ENCODE measurements at regions not wholly inside any gene's neighbourhood (a gene's known extent, or its start where the extent isn't known, plus 50 kb on each side); places are given as distances from the start of the nearest gene placed in this dataset.

DNA sequence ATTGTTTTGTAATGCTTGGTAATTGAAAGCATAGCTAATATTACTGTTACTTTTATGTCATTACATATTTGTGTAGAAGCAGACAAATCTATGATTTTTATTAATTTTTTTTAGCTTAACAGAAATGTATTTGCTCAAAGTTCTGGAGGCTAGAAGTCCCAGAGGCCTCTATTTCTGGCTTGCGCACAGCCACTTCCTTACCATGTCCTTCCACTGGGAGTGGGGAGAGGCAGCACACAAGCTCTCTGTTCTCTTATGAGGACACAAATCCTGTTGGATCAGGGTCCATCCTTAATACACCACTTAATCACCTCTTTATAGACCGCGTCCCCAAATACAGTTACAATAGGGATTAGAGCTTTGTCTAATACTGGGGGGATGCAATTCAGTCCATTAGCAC lies 1061.4 kb downstream of the OTOL1 start:
- intact Hi-C loops (cut with micrococcal nuclease) (no loop called here), in situ Hi-C loops (cut with MboI) (no loop called here)
- Histone ChIP-seq H3K27me3 (ENCODE audit: control insufficient read depth in 2 of 2, insufficient read depth in 2 of 2, low read length in 2 of 2) (no peaks in the 10 kb centered on the region), H3K9me3 (replicated peaks; ENCODE audit: control insufficient read depth, insufficient read depth, low read depth, low read length) (no peaks in the 10 kb centered on the region; the same call in 1 of the 2 replicates), H2AFZ (ENCODE audit: low read depth, low read length) (no peak overlapping the region), H3K36me3 (ENCODE audit: control insufficient read depth, insufficient read depth, low read length) (no peaks in the 10 kb centered on the region), H3K27ac (ENCODE audit: extremely low read depth, low read depth, low read length) (no peak overlapping the region), H3K9me1 (ENCODE audit: control insufficient read depth, insufficient read depth, low read length) (no peaks in the 10 kb centered on the region), H3K4me2 (ENCODE audit: insufficient read depth, low read length) (no peak overlapping the region), H3K4me3 (no peak overlapping the region), H3K79me2 (ENCODE audit: control insufficient read depth, insufficient read depth, low read length) (no peaks in the 10 kb centered on the region), H4K20me1 (replicated peaks; ENCODE audit: control insufficient read depth, insufficient read depth, low read length) (no peaks in the 10 kb centered on the region), H3K4me1 (replicated peaks in 1 of 2; ENCODE audit: control insufficient read depth in 2 of 2, insufficient read depth in 2 of 2, low read length in 2 of 2) (no peaks in the 10 kb centered on the region), H3K9ac (ENCODE audit: insufficient read depth in 1 of 2, low read depth in 2 of 2, low read length in 2 of 2) (no peak overlapping the region)
- CTCF ChIA-PET (ENCODE audit: low intra/inter-chr PET ratio) = no interaction called here
- FAIRE-seq (no peak), DNase-seq (ENCODE audit: extremely low read depth in 1 of 4, low spot score in 3 of 4) (no peak), ATAC-seq (no peak)
- no TSS peak for BruUV-seq (replicated peaks)
- POLR2A ChIA-PET = no interaction called here
- WGBS (ENCODE audit: insufficient coverage, low coverage, missing lambda C conversion rate) = 2% methylated on average over 3 of the region's 3 CpGs
- TF ChIP-seq DNMT1 (IDR thresholded peaks at IDR 0.05) = no peak
- TF ChIP-seq, protein P1, sequence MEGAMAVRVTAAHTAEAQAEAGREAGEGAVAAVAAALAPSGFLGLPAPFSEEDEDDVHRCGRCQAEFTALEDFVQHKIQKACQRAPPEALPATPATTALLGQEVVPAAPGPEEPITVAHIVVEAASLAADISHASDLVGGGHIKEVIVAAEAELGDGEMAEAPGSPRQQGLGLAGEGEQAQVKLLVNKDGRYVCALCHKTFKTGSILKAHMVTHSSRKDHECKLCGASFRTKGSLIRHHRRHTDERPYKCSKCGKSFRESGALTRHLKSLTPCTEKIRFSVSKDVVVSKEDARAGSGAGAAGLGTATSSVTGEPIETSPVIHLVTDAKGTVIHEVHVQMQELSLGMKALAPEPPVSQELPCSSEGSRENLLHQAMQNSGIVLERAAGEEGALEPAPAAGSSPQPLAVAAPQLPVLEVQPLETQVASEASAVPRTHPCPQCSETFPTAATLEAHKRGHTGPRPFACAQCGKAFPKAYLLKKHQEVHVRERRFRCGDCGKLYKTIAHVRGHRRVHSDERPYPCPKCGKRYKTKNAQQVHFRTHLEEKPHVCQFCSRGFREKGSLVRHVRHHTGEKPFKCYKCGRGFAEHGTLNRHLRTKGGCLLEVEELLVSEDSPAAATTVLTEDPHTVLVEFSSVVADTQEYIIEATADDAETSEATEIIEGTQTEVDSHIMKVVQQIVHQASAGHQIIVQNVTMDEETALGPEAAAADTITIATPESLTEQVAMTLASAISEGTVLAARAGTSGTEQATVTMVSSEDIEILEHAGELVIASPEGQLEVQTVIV (CRISPR knock-in tag; IDR thresholded peaks at IDR 0.05; ENCODE audit: borderline replicate concordance) = no peak
- TF ChIP-seq, protein P2, sequence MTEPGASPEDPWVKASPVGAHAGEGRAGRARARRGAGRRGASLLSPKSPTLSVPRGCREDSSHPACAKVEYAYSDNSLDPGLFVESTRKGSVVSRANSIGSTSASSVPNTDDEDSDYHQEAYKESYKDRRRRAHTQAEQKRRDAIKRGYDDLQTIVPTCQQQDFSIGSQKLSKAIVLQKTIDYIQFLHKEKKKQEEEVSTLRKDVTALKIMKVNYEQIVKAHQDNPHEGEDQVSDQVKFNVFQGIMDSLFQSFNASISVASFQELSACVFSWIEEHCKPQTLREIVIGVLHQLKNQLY (CRISPR knock-in tag; conservative IDR thresholded peaks at IDR 0.05) = no peak
- no peak for TF ChIP-seq CBX3 (IDR thresholded peaks at IDR 0.05; ENCODE audit: borderline replicate concordance in 1 of 2, low read length in 2 of 2)
- TF ChIP-seq NRF1 (conservative IDR thresholded peaks at IDR 0.05 in 1 of 2, IDR thresholded peaks at IDR 0.05 in 1 of 2) = no peak
- no peak for TF ChIP-seq ZFP1 (CRISPR knock-in tag; IDR thresholded peaks at IDR 0.05)
- TF ChIP-seq ELF2 (CRISPR knock-in tag; IDR thresholded peaks at IDR 0.05) = no peak
- no peak for TF ChIP-seq TOE1 (IDR thresholded peaks at IDR 0.05; ENCODE audit: borderline replicate concordance)
- no peak for TF ChIP-seq TOE1 (CRISPR knock-in tag; IDR thresholded peaks at IDR 0.05; ENCODE audit: borderline replicate concordance, low read depth)
- TF ChIP-seq SRF (CRISPR knock-in tag; IDR thresholded peaks at IDR 0.05) = no peak
- TF ChIP-seq FUS (optimal IDR thresholded peaks at IDR 0.05; ENCODE audit: low read depth, low read length) = no peak
- TF ChIP-seq RCOR1 (IDR thresholded peaks at IDR 0.05; ENCODE audit: borderline replicate concordance in 1 of 2, low read depth in 2 of 2, low read length in 2 of 2) = no peak
- TF ChIP-seq BRCA1 (IDR thresholded peaks at IDR 0.05) = no peak
- TF ChIP-seq BRCA1 (CRISPR knock-in tag; IDR thresholded peaks at IDR 0.05) = no peak
- TF ChIP-seq PHB (CRISPR knock-in tag; IDR thresholded peaks at IDR 0.05) = no peak
- TF ChIP-seq ZNF224 (CRISPR knock-in tag; IDR thresholded peaks at IDR 0.05) = no peak
- TF ChIP-seq MAFG (tag; conservative IDR thresholded peaks at IDR 0.05) = no peak
- TF ChIP-seq ZNF586 (CRISPR knock-in tag; conservative IDR thresholded peaks at IDR 0.05) = no peak
- TF ChIP-seq FIP1L1 (IDR thresholded peaks at IDR 0.05; ENCODE audit: low read depth, low read length, poor library complexity, severe bottlenecking) = no peak
- no peak for TF ChIP-seq ZNF395 (CRISPR knock-in tag; IDR thresholded peaks at IDR 0.05)
